H9 (cell line): ENCODE measurements at regions not wholly inside any gene's neighbourhood (a gene's known extent, or its start where the extent isn't known, plus 50 kb on each side); places are given as distances from the start of the nearest gene placed in this dataset.

Experiments used
- DNase-seq: peaks from one replicate; pipeline ENCODE4 v3.0.0-alpha.2; 2017
- H2AFZ ChIP-seq: one replicate; pipeline ENCODE4 v1.6.1; 2013; ENCODE audit warnings: mild to moderate bottlenecking, low read length, control low read depth, moderate library complexity
- H2AK5ac ChIP-seq: 2 replicates; pipeline ENCODE4 v1.6.1; 2013; ENCODE audit warnings: low read length, control low read depth, mixed read lengths; ENCODE audit not compliant: insufficient read length
- H2BK120ac ChIP-seq: one replicate; pipeline ENCODE4 v1.6.1; 2013; ENCODE audit warnings: low read depth, mild to moderate bottlenecking, low read length, control low read depth, inconsistent platforms; ENCODE audit not compliant: poor library complexity, severe bottlenecking
- H2BK12ac ChIP-seq: 2 replicates; pipeline ENCODE4 v1.6.1; 2013; ENCODE audit warnings: low read length, control low read depth, mixed read lengths, low read depth; ENCODE audit not compliant: insufficient read length
- H2BK15ac ChIP-seq: 2 replicates; pipeline ENCODE4 v1.6.1; 2013; ENCODE audit warnings: low read depth, low read length, control low read depth
- H2BK20ac ChIP-seq: one replicate; pipeline ENCODE4 v1.6.1; 2013; ENCODE audit warnings: low read depth, mild to moderate bottlenecking, low read length, control low read depth, inconsistent platforms; ENCODE audit not compliant: poor library complexity, severe bottlenecking
- H2BK5ac ChIP-seq: 2 replicates; pipeline ENCODE4 v1.6.1; 2013; ENCODE audit warnings: low read length, control low read depth, mixed read lengths; ENCODE audit not compliant: insufficient read length
- H3K14ac ChIP-seq: 2 replicates; pipeline ENCODE4 v1.6.1; 2013; ENCODE audit warnings: low read length, control low read depth; ENCODE audit not compliant: insufficient read depth
- H3K18ac ChIP-seq: 2 replicates; pipeline ENCODE4 v1.6.1; 2013; ENCODE audit warnings: low read depth, mild to moderate bottlenecking, mixed read lengths, low read length, control low read depth; ENCODE audit not compliant: insufficient read length
- H3K23ac ChIP-seq: 2 replicates; pipeline ENCODE4 v1.6.1; 2013; ENCODE audit warnings: low read length, control low read depth, mixed read lengths, low read depth; ENCODE audit not compliant: insufficient read length
- H3K23me2 ChIP-seq: 2 replicates; pipeline ENCODE4 v1.6.1; 2013; ENCODE audit warnings: low read depth, mild to moderate bottlenecking, mixed read lengths, low read length, control low read depth; ENCODE audit not compliant: insufficient read length, poor library complexity, severe bottlenecking
- H3K27ac ChIP-seq: 2 replicates; pipeline ENCODE4 v1.5.1; 2013; ENCODE audit warnings: low read length, control low read depth, mixed read lengths, low read depth; ENCODE audit not compliant: insufficient read length
- H3K27me3 ChIP-seq: 2 replicates; pipeline ENCODE4 v1.6.1; 2013; ENCODE audit warnings: low read length, control low read depth, inconsistent platforms; ENCODE audit not compliant: insufficient read depth
- H3K4ac ChIP-seq: 2 replicates; pipeline ENCODE4 v1.6.1; 2013; ENCODE audit warnings: low read depth, mild to moderate bottlenecking, control low read depth, inconsistent platforms, low read length, moderate library complexity
- H3K4me1 ChIP-seq: 2 replicates; pipeline ENCODE4 v1.6.1; 2013; ENCODE audit warnings: low read length, control low read depth, inconsistent platforms; ENCODE audit not compliant: insufficient read depth
- H3K4me2 ChIP-seq: 2 replicates; pipeline ENCODE4 v1.6.1; 2013; ENCODE audit warnings: low read length, control low read depth, mixed read lengths; ENCODE audit not compliant: insufficient read length, insufficient read depth
- H3K56ac ChIP-seq: 2 replicates; pipeline ENCODE4 v1.6.1; 2013; ENCODE audit warnings: low read depth, mild to moderate bottlenecking, mixed read lengths, low read length, control low read depth; ENCODE audit not compliant: insufficient read length
- H3K79me1 ChIP-seq: 2 replicates; pipeline ENCODE4 v1.6.1; 2013; ENCODE audit warnings: low read depth, mild to moderate bottlenecking, moderate library complexity, low read length, control low read depth, inconsistent platforms; ENCODE audit not compliant: insufficient read depth, poor library complexity, severe bottlenecking
- H3K79me2 ChIP-seq: 2 replicates; pipeline ENCODE4 v1.6.1; 2013; ENCODE audit warnings: low read length, control low read depth, inconsistent platforms; ENCODE audit not compliant: insufficient read depth
- H3K9ac ChIP-seq: 2 replicates; pipeline ENCODE4 v1.6.1; 2013; ENCODE audit warnings: low read length, control low read depth, mixed read lengths; ENCODE audit not compliant: insufficient read length; ENCODE audit errors: extremely low read depth
- H3K9me3 ChIP-seq: one replicate; pipeline ENCODE4 v1.6.1; 2013; ENCODE audit warnings: low read depth, low read length, inconsistent platforms; ENCODE audit not compliant: control insufficient read depth
- H3T11ph ChIP-seq: one replicate; pipeline ENCODE4 v1.6.1; 2013; ENCODE audit warnings: mild to moderate bottlenecking, low read length, control low read depth, inconsistent platforms
- H4K20me1 ChIP-seq: one replicate; pipeline ENCODE4 v1.6.1; 2013; ENCODE audit not compliant: control insufficient read depth, insufficient read length, insufficient read depth
- H4K5ac ChIP-seq: 2 replicates; pipeline ENCODE4 v1.6.1; 2013; ENCODE audit warnings: low read depth, mild to moderate bottlenecking, mixed read lengths, low read length, control low read depth; ENCODE audit not compliant: insufficient read length
- H4K8ac ChIP-seq: replicated peaks from 2 replicates; pipeline ENCODE4 v1.6.1; 2013; ENCODE audit warnings: low read length, control low read depth, mixed read lengths, low read depth; ENCODE audit not compliant: insufficient read length
- H4K91ac ChIP-seq: 2 replicates; pipeline ENCODE4 v1.6.1; 2013; ENCODE audit warnings: low read depth, mild to moderate bottlenecking, moderate library complexity, mixed read lengths, low read length, control low read depth; ENCODE audit not compliant: insufficient read length
- H3K27ac Mint-ChIP-seq, 3 experiments: 2 replicates in 2 of 3; 3 replicates in 1 of 3; pipeline ENCODE4 v1.8.0; 2020 to 2021; ENCODE audit warnings: mixed read lengths in 3 of 3, mild to moderate bottlenecking in 1 of 3, moderate library complexity in 1 of 3
- H3K27me3 Mint-ChIP-seq: 2 replicates; pipeline ENCODE4 v1.8.0; 2021; ENCODE audit warnings: low read depth, mild to moderate bottlenecking, moderate library complexity, mixed read lengths
- H3K36me3 Mint-ChIP-seq, 3 experiments: 2 replicates in 2 of 3; 3 replicates in 1 of 3; pipeline ENCODE4 v1.8.0; 2020 to 2021; ENCODE audit warnings: low read depth in 3 of 3, mixed read lengths in 3 of 3; ENCODE audit not compliant: insufficient read depth in 1 of 3
- H3K4me1 Mint-ChIP-seq, 2 experiments: 2 replicates each; pipeline ENCODE4 v1.8.0; 2020; ENCODE audit warnings: mixed read lengths in 2 of 2
- H3K4me3 Mint-ChIP-seq, 2 experiments: 2 replicates in 1 of 2; 3 replicates in 1 of 2; pipeline ENCODE4 v1.8.0; 2020 to 2021; ENCODE audit warnings: mild to moderate bottlenecking in 2 of 2, mixed read lengths in 2 of 2, moderate library complexity in 1 of 2
- H3K9me3 Mint-ChIP-seq, 2 experiments: 2 replicates in 1 of 2; 3 replicates in 1 of 2; pipeline ENCODE4 v1.8.0; 2020; ENCODE audit warnings: mild to moderate bottlenecking in 2 of 2, mixed read lengths in 2 of 2, moderate library complexity in 1 of 2
- CTCF ChIP-seq: fragments of 200-600 bp; sonication (generic); conservative IDR thresholded peaks from 3 replicates; pipeline ENCODE4 v1.8.0; 2021; ENCODE audit warnings: antibody characterized with exemption, mild to moderate bottlenecking
- WGBS: extraction: QIAGEN DNeasy Blood & Tissue Kit; methylation state at CpG from one replicate; pipeline ENCODE4 v1.1.7; 2013; ENCODE audit warnings: missing lambda C conversion rate, low lambda C conversion rate, mixed read lengths; ENCODE audit not compliant: insufficient read length; ENCODE audit errors: extremely low coverage; 5-methylcytosine and 5-hydroxymethylcytosine counted together

GRCh38 chr11:115737875-115738274, 233.7 kb upstream of the CADM1 start:
- Histone ChIP-seq H2BK5ac (no peak overlapping the region), H2BK12ac (no peak overlapping the region), H3K27me3 (no peaks in the 10 kb centered on the region), H3K18ac (no peak overlapping the region), H4K8ac (no peak overlapping the region), H2BK15ac (no peak overlapping the region), H4K20me1 (no peaks in the 10 kb centered on the region), H3K14ac (no peak overlapping the region; the same call in 1 of the 2 replicates), H3K9me3 (no peaks in the 10 kb centered on the region), H3T11ph (no peak overlapping the region), H3K27ac (no peak overlapping the region), H3K23ac (no peak overlapping the region), H2AK5ac (no peak overlapping the region), H2AFZ (no peak overlapping the region), H3K79me2 (no peaks in the 10 kb centered on the region), H2BK120ac (no peak overlapping the region), H3K56ac (no peak overlapping the region), H3K9ac (no peak overlapping the region), H3K79me1 (no peaks in the 10 kb centered on the region), H4K5ac (no peak overlapping the region), H2BK20ac (no peak overlapping the region), H3K4ac (no peak overlapping the region), H3K23me2 (no peaks in the 10 kb centered on the region), H4K91ac (no peak overlapping the region), H3K4me1 (no peaks in the 10 kb centered on the region; the same call in 1 of the 2 replicates), H3K4me2 (no peak overlapping the region)
- Mint-ChIP-seq H3K27me3 (peaks cover 38% of the 10 kb centered on the region), H3K27ac (no peak overlapping the region), H3K4me1 (peaks cover 32 to 37% of the 10 kb centered on the region in 2 experiments), H3K36me3 (peaks cover 0 to 4% (median 2%) of the 10 kb centered on the region in 3 experiments; a peak in 3 of 7 replicates), H3K9me3 (peaks cover 3 to 4% of the 10 kb centered on the region in 2 experiments; a peak in 2 of 5 replicates), H3K4me3 (no peak overlapping the region)
- DNase-seq = no peak
- no CpG with 5 or more reads among the region's 1 CpG for WGBS
- TF ChIP-seq CTCF = no peak
